Endothelial cell of hepatic sinusoid (primary cell): ENCODE measurements at regions not wholly inside any gene's neighbourhood (a gene's known extent, or its start where the extent isn't known, plus 50 kb on each side); places are given as distances from the start of the nearest gene placed in this dataset.
"Not testable (repeated sequence)": the region's sequence is repeated elsewhere in the genome, so short reads cannot be mapped to it uniquely, and the experiment has no call there.

Experiments
- in situ Hi-C: cut with HindIII; loops from 2 replicates; pipeline ENCODE4 v1.10.0; 2017; ENCODE audit warnings: low sequenced_read_pairs

DNA sequence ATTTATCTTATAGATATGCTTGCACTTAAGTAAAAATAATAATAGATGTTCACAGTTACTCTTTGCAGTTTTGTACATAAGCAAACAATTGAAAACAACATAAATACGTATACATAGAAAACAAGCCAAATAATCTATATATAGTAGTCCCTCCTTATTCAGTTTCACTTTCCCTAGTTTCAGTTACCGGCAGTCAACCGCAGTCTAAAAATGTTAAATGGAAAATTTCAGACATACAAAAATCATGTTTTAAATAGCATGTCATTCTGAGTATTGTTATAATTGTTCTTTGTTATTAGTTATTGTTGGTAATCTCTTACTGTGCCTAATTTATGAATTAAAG, 262.0 kb downstream of the CGGBP1 start:
- in situ Hi-C loops = no loop called here

- in situ Hi-C loops = no loop called here
These were observed 262.5 kb downstream of the CGGBP1 start for GRCh38 chr3:87796137-87796842.

- in situ Hi-C loops = no loop called here
These were observed 263.1 kb downstream of the CGGBP1 start for GRCh38 chr3:87795701-87796100.

- in situ Hi-C loops = no loop called here
These were observed 265.4 kb downstream of the CGGBP1 start for GRCh38 chr3:87793337-87793877.

DNA sequence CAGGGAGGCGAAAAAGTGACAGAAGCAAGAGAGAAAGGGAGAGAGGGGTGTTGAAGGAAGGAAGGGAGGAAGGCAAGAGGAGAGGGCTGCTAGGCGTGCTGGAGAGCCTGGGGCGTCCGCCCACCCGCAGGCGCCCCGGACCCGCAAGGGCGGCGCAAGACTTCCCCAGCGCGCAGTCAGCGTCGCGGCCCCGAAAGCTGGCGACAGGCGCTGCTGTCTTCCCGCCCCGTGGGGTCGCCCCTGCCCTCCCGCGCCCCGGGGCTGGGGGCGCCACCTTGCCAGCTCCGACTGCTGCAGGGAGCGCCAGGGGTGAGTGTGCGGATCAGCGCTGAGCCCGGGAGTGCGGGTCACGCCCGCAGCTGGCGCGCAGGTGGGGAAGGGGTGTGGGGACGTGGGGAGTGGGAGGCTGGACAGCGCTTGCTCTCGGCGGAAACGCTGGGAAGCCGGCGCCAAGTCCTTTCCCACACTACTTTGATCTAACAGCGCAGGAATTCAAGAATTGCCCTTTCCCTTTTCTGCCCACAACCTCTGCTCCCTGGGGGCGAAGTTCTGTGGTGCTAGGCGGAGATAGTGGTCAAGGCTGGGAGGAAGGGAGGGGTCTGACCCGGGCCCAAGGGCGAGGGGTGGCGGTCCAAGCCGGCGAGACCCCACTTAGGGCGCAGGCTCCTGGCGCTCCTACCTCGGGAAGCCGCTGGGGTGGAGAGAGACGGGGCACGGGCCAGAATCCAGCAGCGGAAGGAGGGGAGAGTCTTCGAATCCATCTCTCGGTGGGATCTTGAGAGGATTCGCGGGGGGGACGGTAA, 266.1 kb downstream of the CGGBP1 start, which contains the start of gene HTR1F:
HTR1F (plus strand) TSS at position 173 of the 803 bp plus-strand sequence.
- in situ Hi-C loops = no loop called here

GRCh38 chr3:87792198-87792533, 266.6 kb downstream of the CGGBP1 start:
- in situ Hi-C loops = no loop called here

DNA sequence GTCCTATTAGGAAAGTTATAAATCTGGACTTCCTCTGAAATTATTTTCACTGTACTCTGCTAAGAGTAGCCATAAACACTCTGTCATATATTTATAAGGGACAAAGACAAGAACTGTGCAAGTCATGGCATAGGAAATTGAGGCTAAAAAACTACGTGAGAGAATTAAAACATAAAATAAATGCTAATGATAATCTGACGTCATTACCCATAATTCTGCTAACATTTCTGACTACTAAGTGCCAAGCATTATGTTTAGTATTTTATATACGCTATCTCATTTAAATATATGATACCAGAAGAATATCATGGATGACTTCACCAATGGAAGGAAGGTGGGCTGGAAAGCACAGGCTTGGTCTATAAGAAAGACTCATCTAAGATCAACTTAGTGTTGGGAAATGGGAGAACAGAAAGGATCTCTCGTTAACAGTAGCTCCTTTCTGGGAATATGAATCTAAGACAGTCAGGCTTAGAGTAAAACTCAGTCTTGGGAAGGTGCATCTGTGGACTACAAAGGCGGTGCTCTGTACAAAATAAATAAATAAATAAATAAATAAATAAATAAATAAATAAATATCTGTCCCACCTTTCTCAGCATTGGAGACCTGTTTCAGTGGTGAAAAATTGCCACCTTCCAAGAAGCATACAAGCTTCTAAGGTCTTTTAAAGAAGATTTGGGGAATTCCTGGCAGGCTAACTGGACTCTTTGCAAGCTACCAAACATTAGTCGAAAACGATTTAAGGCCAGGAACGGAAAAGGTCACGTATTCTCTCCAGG, 267.4 kb downstream of the CGGBP1 start:
- in situ Hi-C loops = no loop called here

DNA sequence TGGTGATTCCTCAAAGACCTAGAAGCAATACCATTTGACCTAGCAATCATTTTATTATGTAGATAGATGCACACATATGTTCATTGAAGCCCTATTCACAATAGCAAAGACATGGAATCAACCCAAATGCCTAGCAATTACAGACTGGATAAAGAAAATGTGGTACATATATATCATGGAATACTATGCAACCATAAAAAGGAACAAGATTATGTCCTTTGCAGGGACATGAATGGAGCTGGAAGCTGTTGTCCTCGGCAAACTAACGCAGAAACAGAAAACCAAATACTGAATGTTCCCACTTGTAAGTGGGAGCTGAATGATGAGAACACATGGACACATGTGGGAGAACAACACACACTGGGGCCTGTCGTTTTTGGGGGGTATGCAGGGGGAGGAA, 269.8 kb downstream of the CGGBP1 start:
- in situ Hi-C loops = not testable (repeated sequence)

- in situ Hi-C loops = no loop called here
These were observed 270.3 kb downstream of the CGGBP1 start for GRCh38 chr3:87788516-87788915.

DNA sequence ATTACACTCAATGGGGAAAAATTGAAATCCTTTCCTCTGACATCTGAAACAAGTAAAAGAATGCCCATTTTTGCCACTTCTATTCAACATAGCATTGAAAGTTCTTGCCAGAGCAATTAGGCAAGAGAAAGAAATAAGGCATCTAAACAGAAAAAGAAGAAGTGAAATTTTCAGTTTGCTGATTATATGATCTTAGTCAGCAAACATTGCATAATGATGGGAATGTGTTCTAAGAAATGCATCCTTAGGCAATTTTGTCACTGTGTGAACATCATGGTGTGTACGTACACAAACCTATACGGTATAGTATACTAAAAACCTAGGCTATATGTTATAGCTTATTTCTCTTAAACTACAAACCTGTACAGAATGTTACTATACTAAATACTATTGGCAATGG, 278.0 kb downstream of the CGGBP1 start:
- in situ Hi-C loops = no loop called here

DNA sequence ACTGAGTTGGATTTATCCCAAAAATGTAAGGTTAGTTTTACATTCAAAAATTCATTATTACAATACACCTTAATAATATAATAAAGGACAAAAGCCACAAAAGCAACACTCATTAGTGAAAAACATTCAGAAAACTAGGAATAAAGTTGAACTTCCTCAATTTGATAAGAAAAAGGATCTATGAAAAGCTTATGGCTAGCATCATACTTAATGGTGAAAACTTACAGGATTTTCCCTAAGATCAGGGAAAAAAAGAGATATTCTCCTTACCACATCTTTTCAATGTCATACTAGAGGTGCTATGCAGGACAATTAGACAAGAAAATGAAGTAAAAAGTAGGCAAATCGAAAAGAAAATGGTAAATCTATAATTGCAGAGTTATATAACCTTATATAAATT, 279.9 kb downstream of the CGGBP1 start:
- in situ Hi-C loops = no loop called here

- in situ Hi-C loops = no loop called here
These were observed 287.2 kb downstream of the CGGBP1 start for GRCh38 chr3:87771337-87772192.

DNA sequence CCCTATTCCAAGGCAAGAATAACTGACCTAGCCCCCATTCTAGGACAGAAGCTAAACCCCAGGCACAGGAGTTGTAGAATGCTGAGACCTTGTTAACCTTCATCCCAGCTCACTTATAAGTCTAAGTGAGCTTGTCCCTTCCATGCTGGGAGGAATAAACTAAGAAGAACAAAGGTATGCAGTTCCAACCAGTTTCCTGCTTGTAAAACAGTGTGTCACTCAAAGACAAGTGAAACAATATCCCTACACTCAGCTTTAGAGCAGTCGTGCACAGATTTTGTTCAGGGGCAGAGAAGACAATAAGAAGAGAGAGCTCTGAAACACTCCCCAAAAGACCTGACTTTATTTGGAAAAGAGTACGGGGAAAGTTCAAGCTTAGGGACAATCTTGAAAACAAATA, 292.1 kb downstream of the CGGBP1 start:
- in situ Hi-C loops = no loop called here

GRCh38 chr3:87765256-87765655, 293.5 kb downstream of the CGGBP1 start:
- in situ Hi-C loops = no loop called here

DNA sequence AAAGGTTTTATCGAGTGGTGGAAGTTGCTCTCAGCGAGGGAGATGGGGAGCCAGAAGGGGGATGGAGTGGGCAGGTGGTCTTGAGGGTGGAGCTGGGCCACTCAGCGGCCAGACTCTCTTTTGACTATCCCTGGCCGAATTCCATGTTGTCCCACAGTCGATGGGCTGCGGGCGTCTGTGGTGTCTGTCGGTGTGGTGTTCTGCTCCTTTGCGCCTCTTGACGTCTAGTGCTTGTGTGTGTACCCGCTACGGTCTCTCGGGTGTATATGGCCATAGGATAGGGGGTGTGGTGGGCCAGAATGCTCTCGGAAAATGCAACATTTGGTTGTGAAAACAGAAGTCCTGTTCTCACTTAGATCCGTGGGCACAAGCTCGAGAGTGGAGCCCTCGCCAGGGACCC, 297.0 kb downstream of the CGGBP1 start:
- in situ Hi-C loops = no loop called here

DNA sequence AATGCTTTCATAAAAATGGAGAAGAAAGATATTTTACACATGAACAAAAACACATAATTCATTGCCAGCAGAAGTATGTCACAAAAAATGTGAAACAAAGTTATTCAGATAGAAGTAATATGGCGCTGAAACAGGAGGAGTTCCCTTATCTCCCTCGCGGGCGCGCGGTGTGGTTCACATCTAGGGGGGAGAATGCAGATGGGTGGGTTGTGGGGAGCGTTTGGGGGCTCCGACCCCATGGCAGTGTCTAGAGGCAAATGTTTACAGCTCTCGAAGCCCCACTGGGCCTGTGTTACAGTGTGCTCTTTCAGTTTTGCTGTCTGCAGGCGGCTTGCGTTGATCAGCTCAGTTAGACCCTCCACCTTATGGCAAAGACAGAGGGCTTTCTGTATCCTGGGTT, 297.5 kb downstream of the CGGBP1 start:
- in situ Hi-C loops = no loop called here

- in situ Hi-C loops = no loop called here
These were observed 302.2 kb downstream of the CGGBP1 start for GRCh38 chr3:87756616-87757015.

GRCh38 chr3:87755852-87756251, 303.0 kb downstream of the CGGBP1 start:
- in situ Hi-C loops = no loop called here

DNA sequence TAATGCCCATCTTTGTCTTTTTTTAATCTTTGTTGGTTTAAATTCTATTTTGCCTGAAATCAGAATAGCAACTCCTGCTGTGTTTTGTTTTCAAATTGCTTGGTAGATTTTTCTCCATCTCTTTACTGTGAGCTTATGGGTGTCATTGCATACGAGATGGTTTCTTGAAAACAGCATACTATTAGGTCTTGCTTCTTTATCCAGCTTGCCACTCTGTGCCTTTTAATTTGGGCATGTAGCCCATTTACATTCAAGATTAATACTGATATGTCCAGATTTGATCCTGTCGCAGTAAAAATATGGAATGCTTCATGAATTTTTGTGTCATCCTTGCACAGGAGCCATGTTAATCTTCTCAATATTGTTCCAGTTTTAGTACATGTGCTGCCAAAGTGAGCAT, 316.6 kb downstream of the CGGBP1 start:
- in situ Hi-C loops = no loop called here

- in situ Hi-C loops = not testable (repeated sequence)
These were observed 317.9 kb downstream of the CGGBP1 start for GRCh38 chr3:87740894-87741293.

DNA sequence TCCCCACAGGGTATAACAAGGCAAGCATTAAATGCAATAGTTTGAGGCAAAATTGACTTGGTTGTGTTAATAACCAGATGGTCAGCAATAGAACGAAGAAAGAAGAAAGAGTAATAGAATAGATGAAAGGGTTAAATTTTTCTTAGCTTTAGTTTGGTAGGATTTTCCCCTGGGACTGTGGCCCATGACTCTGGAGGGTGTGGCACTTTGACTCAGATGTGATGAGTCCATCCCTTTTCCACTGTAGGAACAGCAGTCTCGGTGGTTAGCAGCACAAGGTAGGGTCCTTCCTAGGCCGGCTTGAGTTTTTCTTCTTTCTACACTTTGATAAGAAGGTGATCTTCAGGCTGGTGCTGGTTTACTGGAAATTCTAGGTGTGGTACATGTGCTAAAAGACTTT, 321.0 kb downstream of the CGGBP1 start:
- in situ Hi-C loops = not testable (repeated sequence)
